Prostate gland (tissue), 2 donors: ENCODE measurements at regions not wholly inside any gene's neighbourhood (a gene's known extent, or its start where the extent isn't known, plus 50 kb on each side); places are given as distances from the start of the nearest gene placed in this dataset.
A peak's percentile ranks its signal among the peaks of the same experiment; 100 is the strongest.
"Not testable (repeated sequence)": the region's sequence is repeated elsewhere in the genome, so short reads cannot be mapped to it uniquely, and the experiment has no call there.

Experiments
- DNase-seq: peaks from one replicate; pipeline ENCODE4 v3.0.0-alpha.2; 2019; ENCODE audit warnings: low spot score
- H3K27ac ChIP-seq, 2 donors: fragments of 200-600 bp; sonication (generic); 2 replicates each; pipeline ENCODE4 v1.5.1; 2017 to 2019
- H3K27me3 ChIP-seq: fragments of 200-600 bp; sonication (generic); replicated peaks from 2 replicates; pipeline ENCODE4 v1.5.1; 2019; ENCODE audit not compliant: insufficient read depth
- H3K36me3 ChIP-seq, 2 donors: fragments of 200-600 bp; sonication (generic); 1 replicate in 1 of 2; 2 replicates in 1 of 2; pipeline versions ENCODE4 v1.5.1 to v1.8.1; 2017 to 2019
- H3K4me1 ChIP-seq: fragments of 200-600 bp; sonication (generic); replicated peaks from 2 replicates; pipeline ENCODE4 v1.5.1; 2019
- H3K4me3 ChIP-seq, 2 donors: fragments of 200-600 bp; sonication (generic); 2 replicates each; pipeline ENCODE4 v1.5.1; 2017 to 2019
- H3K9me3 ChIP-seq: fragments of 200-600 bp; sonication (generic); 2 replicates; pipeline ENCODE4 v1.5.1; 2017
- CTCF ChIP-seq, 4 experiments: fragments of 200-600 bp in 2 of 4; fragments of 450-650 bp in 2 of 4; sonication (generic) in 2 of 4; IDR thresholded peaks; 1 replicate in 3 of 4; 2 replicates in 1 of 4; pipeline ENCODE4 v1.5.1; 2016 to 2019; ENCODE audit warnings: antibody characterized with exemption in 4 of 4, mild to moderate bottlenecking in 2 of 4, moderate library complexity in 2 of 4
- POLR2A ChIP-seq: fragments of 450-650 bp; IDR thresholded peaks from one replicate; pipeline ENCODE4 v1.6.1; 2016; ENCODE audit warnings: antibody characterized with exemption, mild to moderate bottlenecking
- POLR2AphosphoS5 ChIP-seq: sonication (generic); formaldehyde crosslinking; IDR thresholded peaks from one replicate; pipeline ENCODE4 v1.6.1; 2017; ENCODE audit warnings: antibody characterized with exemption
- WGBS: methylation state at CpG from one replicate; pipeline ENCODE4 v1.1.5; 2018; 5-methylcytosine and 5-hydroxymethylcytosine counted together
- intact Hi-C: fragments of 100-400 bp; cut with DNase I; formaldehyde crosslinking; loops from one replicate; pipeline ENCODE4 v1.14.2; 2022

DNA sequence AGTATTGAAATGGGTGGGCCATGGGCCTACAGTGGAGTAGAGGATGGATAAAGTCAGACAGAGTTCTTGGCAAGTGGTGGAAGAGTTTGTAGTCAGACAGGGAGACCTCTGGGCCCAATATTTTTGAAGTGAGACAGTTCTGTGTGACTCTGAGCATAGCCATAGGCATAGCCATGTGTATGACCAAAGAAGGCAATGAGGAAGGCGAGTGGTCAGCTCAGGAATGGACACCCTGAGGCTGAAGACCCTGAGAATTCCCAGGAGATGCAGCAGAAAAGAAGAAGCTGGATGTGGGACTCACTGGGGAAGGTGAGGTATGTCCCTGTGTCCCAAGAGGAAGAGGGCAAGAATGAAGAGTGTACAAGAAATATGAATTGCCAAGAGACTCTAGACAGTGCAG lies 210.6 kb upstream of the IRF2BP2 start:
- no peaks in the 10 kb centered on the region for H3K36me3 ChIP-seq
- no peaks in the 10 kb centered on the region for H3K4me1 ChIP-seq
- H3K9me3 ChIP-seq: no peaks in the 10 kb centered on the region
- WGBS: 95% methylated on average over 1 of the region's 1 CpG
- H3K27ac ChIP-seq: no peak overlapping the region
- TF ChIP-seq POLR2A: no peak
- TF ChIP-seq CTCF (IDR thresholded peaks at IDR 0.05): no peak
- no peak for TF ChIP-seq POLR2AphosphoS5
- DNase-seq: no peak
- intact Hi-C loops: no loop called here
- H3K27me3 ChIP-seq: no peaks in the 10 kb centered on the region
- no peak overlapping the region for H3K4me3 ChIP-seq

- H3K27ac ChIP-seq, DNase-seq, H3K4me3 ChIP-seq, intact Hi-C loops, H3K4me1 ChIP-seq, H3K27me3 ChIP-seq, H3K36me3 ChIP-seq, H3K9me3 ChIP-seq: not testable (repeated sequence)
- 96% methylated on average over 6 of the region's 7 CpGs for WGBS
Measured at GRCh38 chr1:234819845-234820244, 209.9 kb upstream of the IRF2BP2 start.

- peak overlapping the region; percentile 69 to 73 for H3K27ac ChIP-seq
- H3K36me3 ChIP-seq, H3K4me3 ChIP-seq, H3K27me3 ChIP-seq, DNase-seq, intact Hi-C loops, H3K9me3 ChIP-seq, H3K4me1 ChIP-seq: not testable (repeated sequence)
- 34% methylated on average over 3 of the region's 5 CpGs for WGBS
Measured at GRCh38 chr1:234818040-234818387, 208.0 kb upstream of the IRF2BP2 start.

GRCh38 chr1:234817313-234818039 lies 207.5 kb upstream of the IRF2BP2 start:
- DNase-seq, intact Hi-C loops, H3K4me1 ChIP-seq, H3K4me3 ChIP-seq, H3K9me3 ChIP-seq, H3K36me3 ChIP-seq, H3K27me3 ChIP-seq: not testable (repeated sequence)
- H3K27ac ChIP-seq: peak overlapping the region; percentile 69 to 73
- 28% methylated on average over 10 of the region's 11 CpGs for WGBS

DNA sequence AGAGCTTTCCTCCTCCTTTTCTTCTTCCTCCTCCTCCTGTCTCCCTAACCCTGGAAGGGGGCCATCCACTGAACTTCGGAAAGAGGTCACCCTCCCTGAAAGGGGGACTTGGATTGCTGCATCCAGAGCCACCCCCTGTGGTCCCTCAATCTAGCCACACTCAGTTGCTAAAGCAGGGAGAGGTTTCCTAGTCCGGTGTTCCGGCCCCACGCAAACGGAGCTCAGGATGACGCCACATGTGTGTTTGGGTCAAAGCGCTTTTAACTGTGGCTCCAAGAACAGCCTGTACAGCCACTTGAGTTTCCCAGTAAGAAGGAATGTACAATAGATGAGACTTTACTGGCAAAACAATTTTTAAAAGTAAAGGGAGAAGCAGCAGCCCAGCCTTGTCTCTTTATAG lies 206.9 kb upstream of the IRF2BP2 start:
- H3K27ac ChIP-seq: peak overlapping the region; percentile 69 to 73
- H3K4me1 ChIP-seq, H3K4me3 ChIP-seq, H3K36me3 ChIP-seq, H3K9me3 ChIP-seq, intact Hi-C loops, H3K27me3 ChIP-seq: not testable (repeated sequence)
- DNase-seq: peak; percentile 24
- peak; percentile 50 for TF ChIP-seq POLR2AphosphoS5
- 56% methylated on average over 6 of the region's 7 CpGs for WGBS

DNA sequence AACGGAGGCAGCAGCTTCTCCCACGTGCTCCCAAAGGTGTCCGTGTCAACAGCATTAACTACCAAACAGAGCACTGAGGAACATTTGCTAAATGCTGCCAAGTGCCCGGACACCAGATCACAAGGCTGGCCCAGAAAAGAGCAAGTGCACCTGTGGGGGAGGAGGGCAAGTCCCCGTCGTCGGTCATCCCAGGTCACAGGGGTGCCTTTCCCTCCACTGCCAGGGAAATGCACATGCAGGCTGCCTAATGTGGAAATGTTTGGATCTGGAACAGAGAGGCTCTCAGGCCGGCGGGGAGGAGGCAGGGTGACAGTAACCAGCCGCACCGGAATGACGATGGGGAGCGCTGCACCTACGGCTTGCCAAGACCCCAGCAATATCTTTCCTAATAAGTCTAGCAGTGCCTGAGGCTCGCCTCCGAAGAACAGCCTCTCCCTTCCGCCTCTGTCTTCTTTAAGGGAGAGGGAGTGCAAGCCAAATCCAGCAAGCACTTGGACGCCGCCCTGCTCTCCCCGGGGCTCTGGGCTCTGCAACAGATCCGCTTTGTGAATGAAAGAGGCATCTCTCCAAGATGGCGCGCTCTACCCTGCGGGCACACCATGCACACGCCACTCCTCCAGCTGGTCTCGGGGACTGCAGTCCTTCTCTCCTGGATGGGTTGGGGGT lies 206.3 kb upstream of the IRF2BP2 start:
- H3K36me3 ChIP-seq, H3K27me3 ChIP-seq, H3K9me3 ChIP-seq, H3K4me1 ChIP-seq, intact Hi-C loops, H3K4me3 ChIP-seq: not testable (repeated sequence)
- peak overlapping the region; percentile 69 to 73 for H3K27ac ChIP-seq
- 25% methylated on average over 19 of the region's 26 CpGs for WGBS
- peak; percentile 68 for DNase-seq

DNA sequence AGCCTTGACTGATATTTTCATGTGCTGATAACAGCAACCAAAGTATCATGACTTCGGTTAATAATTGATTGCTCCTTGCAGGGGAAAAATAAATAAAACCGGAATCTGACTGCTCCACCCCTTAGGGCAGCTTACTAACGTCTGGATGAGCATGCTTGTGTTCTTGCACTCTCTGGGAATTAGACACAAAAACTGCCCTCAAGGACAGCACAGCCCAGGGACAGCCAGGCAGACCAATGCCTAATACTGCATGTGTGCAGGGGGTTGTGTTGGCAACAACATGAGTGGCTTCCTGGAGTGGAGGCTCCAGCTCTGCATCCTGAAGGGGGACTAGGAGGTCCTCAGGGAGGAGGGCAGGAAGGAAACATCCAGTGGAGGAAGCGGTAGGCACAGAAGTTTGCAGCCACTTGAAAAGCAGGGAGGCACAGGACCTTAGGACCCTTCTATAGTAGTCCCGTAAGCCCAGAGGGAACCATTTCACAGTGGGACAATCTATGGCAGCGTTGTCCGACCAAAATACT lies 205.4 kb upstream of the IRF2BP2 start:
- H3K27ac ChIP-seq: peak overlapping the region in 1 of 2 donors; percentile 27
- intact Hi-C loops, H3K4me1 ChIP-seq, H3K36me3 ChIP-seq, H3K9me3 ChIP-seq, DNase-seq, H3K4me3 ChIP-seq, H3K27me3 ChIP-seq: not testable (repeated sequence)
- WGBS: 55% methylated on average over 6 of the region's 7 CpGs

- H3K27me3 ChIP-seq, H3K4me3 ChIP-seq, DNase-seq, H3K4me1 ChIP-seq, intact Hi-C loops, H3K27ac ChIP-seq, H3K9me3 ChIP-seq, H3K36me3 ChIP-seq: not testable (repeated sequence)
- 60% methylated on average over 3 of the region's 7 CpGs for WGBS
Measured at GRCh38 chr1:234814235-234814634, 204.3 kb upstream of the IRF2BP2 start.

- H3K27ac ChIP-seq, H3K27me3 ChIP-seq, H3K9me3 ChIP-seq, DNase-seq, intact Hi-C loops, H3K36me3 ChIP-seq, H3K4me3 ChIP-seq, H3K4me1 ChIP-seq: not testable (repeated sequence)
- 93% methylated on average over 6 of the region's 6 CpGs for WGBS
Measured at GRCh38 chr1:234811824-234812223, 201.8 kb upstream of the IRF2BP2 start.

GRCh38 chr1:234810726-234811125 lies 200.7 kb upstream of the IRF2BP2 start:
- H3K36me3 ChIP-seq, H3K4me3 ChIP-seq, H3K27me3 ChIP-seq, H3K9me3 ChIP-seq, H3K27ac ChIP-seq, intact Hi-C loops, DNase-seq, H3K4me1 ChIP-seq: not testable (repeated sequence)
- WGBS: 90% methylated on average over 4 of the region's 4 CpGs

DNA sequence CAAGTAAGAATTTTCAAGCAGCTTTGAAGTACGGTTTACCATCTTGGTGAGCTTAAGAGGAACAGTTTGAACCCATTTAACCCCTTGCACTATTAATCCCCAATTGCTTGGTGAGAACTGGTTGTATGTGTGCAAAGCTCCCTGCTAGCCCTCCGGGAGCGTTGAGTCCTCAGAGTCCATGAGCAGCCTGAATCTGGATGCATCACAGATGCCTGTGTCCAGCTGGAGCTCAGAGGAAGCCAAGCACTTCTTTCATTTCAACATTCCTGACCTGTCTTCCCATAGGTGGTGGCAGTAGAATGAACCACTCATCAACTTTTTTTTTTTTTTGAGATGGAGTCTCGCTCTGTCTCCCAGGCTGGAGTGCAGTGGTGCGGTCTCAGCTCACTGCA lies 199.9 kb upstream of the IRF2BP2 start:
- intact Hi-C loops, H3K36me3 ChIP-seq, H3K4me1 ChIP-seq, H3K4me3 ChIP-seq, DNase-seq, H3K27ac ChIP-seq, H3K9me3 ChIP-seq, H3K27me3 ChIP-seq: not testable (repeated sequence)
- 39% methylated on average over 4 of the region's 5 CpGs for WGBS
